ENCODE measurements at regions not wholly inside any gene's neighbourhood (a gene's known extent, or its start where the extent isn't known, plus 50 kb on each side); places are given as distances from the start of the nearest gene placed in this dataset.
A peak's percentile ranks its signal among the peaks of the same experiment; 100 is the strongest.
"Not testable (repeated sequence)": the region's sequence is repeated elsewhere in the genome, so short reads cannot be mapped to it uniquely, and the experiment has no call there.

GRCh38 chr21:34276711-34277425, 86.9 kb upstream of the KCNE2 start:
- DNase-seq, result peak; percentile 28

GRCh38 chr21:34278451-34278850, 85.4 kb upstream of the KCNE2 start:
- no peak for DNase-seq

GRCh38 chr21:34279285-34279684, 84.5 kb upstream of the KCNE2 start:
- no peak for DNase-seq

- DNase-seq, result no peak
Observed at GRCh38 chr21:34279883-34280282, 83.9 kb upstream of the KCNE2 start.

- DNase-seq, result peak; percentile 61
Observed at GRCh38 chr21:34280389-34280795, 83.4 kb upstream of the KCNE2 start.

- no peak for DNase-seq
Observed at GRCh38 chr21:34280959-34281358, 82.8 kb upstream of the KCNE2 start.

- DNase-seq, result peak; percentile 48
Observed at GRCh38 chr21:34282223-34282622, 81.6 kb upstream of the KCNE2 start.

GRCh38 chr21:34284666-34285065, 79.1 kb upstream of the KCNE2 start:
- DNase-seq, result no peak

GRCh38 chr21:34288042-34288441, 75.8 kb upstream of the KCNE2 start:
- DNase-seq, result not testable (repeated sequence)

GRCh38 chr21:34289856-34290255, 74.0 kb upstream of the KCNE2 start:
- no peak for DNase-seq

- DNase-seq, result no peak
Observed at GRCh38 chr21:34296878-34297277, 66.9 kb upstream of the KCNE2 start.

GRCh38 chr21:34298534-34299167, 65.2 kb upstream of the KCNE2 start:
- DNase-seq, result no peak

GRCh38 chr21:34299168-34299539, 64.7 kb upstream of the KCNE2 start:
- DNase-seq, result no peak

- no peak for DNase-seq
Observed at GRCh38 chr21:34302521-34302920, 61.3 kb upstream of the KCNE2 start.

- DNase-seq, result no peak
Observed at GRCh38 chr21:34305605-34306604, 57.9 kb upstream of the KCNE2 start.

- DNase-seq, result no peak
Observed at GRCh38 chr21:34307991-34308532, 55.7 kb upstream of the KCNE2 start.

GRCh38 chr21:34311561-34312330, 52.1 kb upstream of the KCNE2 start:
- DNase-seq, result no peak

GRCh38 chr21:34313116-34313515, 50.7 kb upstream of the KCNE2 start:
- peak; percentile 45 for DNase-seq

All from fibroblast of skin of right biceps (primary cell).